CD4-positive, alpha-beta memory T cell (primary cell): ENCODE measurements at regions not wholly inside any gene's neighbourhood (a gene's known extent, or its start where the extent isn't known, plus 50 kb on each side); places are given as distances from the start of the nearest gene placed in this dataset.

Source experiments
- CTCF ChIA-PET: fragments of 350-600 bp; sonication (Branson Sonifier 250); formaldehyde crosslinking; loops from one replicate; lab custom pipeline; 2021; ENCODE audit warnings: inconsistent platforms; ENCODE audit not compliant: partially characterized antibody; lab: Charles Lee
- POLR2A ChIA-PET: fragments of 350-600 bp; sonication (Branson Sonifier 250); formaldehyde crosslinking; loops from one replicate; lab custom pipeline; 2021; ENCODE audit not compliant: partially characterized antibody; lab: Charles Lee
- DNase-seq, 5 donors: peaks; one replicate each; pipeline versions ENCODE4 v3.0.0 to v3.0.0-alpha.2; 2020 to 2022; ENCODE audit warnings: mixed read lengths in 1 of 5
- H3K27ac ChIP-seq: one replicate; pipeline ENCODE4 v1.7.0; 2013; ENCODE audit warnings: low read depth, low read length
- H3K27me3 ChIP-seq: 2 replicates; pipeline ENCODE4 v1.7.0; 2013; ENCODE audit warnings: mild to moderate bottlenecking, low read length, moderate library complexity; ENCODE audit not compliant: insufficient read depth
- H3K36me3 ChIP-seq: 2 replicates; pipeline ENCODE4 v1.7.0; 2013; ENCODE audit warnings: mild to moderate bottlenecking, low read length, moderate library complexity; ENCODE audit not compliant: insufficient read depth
- H3K4me1 ChIP-seq: 2 replicates; pipeline ENCODE4 v1.7.0; 2013; ENCODE audit warnings: mild to moderate bottlenecking, low read length, moderate library complexity; ENCODE audit not compliant: insufficient read depth
- H3K4me3 ChIP-seq, 2 donors: one replicate each; pipeline ENCODE4 v1.7.0; 2013; ENCODE audit warnings: low read length in 2 of 2, mild to moderate bottlenecking in 1 of 2
- H3K9me3 ChIP-seq, 2 donors: one replicate each; pipeline ENCODE4 v1.7.0; 2013; ENCODE audit warnings: low read length in 2 of 2, control low read depth in 1 of 2; ENCODE audit not compliant: control insufficient read depth in 1 of 2
- H3K27ac Mint-ChIP-seq, 7 donors: one replicate each; pipeline ENCODE4 v1.8.0; 2020 to 2021; ENCODE audit warnings: mixed read lengths in 7 of 7, mild to moderate bottlenecking in 6 of 7, inconsistent platforms in 3 of 7, moderate library complexity in 3 of 7
- H3K27me3 Mint-ChIP-seq, 2 donors: one replicate each; pipeline ENCODE4 v1.8.0; 2020 to 2021; ENCODE audit warnings: mixed read lengths in 2 of 2
- H3K36me3 Mint-ChIP-seq, 2 donors: one replicate each; pipeline ENCODE4 v1.8.0; 2020 to 2021; ENCODE audit warnings: mixed read lengths in 2 of 2, inconsistent platforms in 1 of 2, mild to moderate bottlenecking in 1 of 2
- H3K4me1 Mint-ChIP-seq, 4 donors: one replicate each; pipeline ENCODE4 v1.8.0; 2020 to 2021; ENCODE audit warnings: mixed read lengths in 4 of 4, mild to moderate bottlenecking in 1 of 4
- H3K4me3 Mint-ChIP-seq, 8 donors: one replicate each; pipeline ENCODE4 v1.8.0; 2020 to 2021; ENCODE audit warnings: mixed read lengths in 8 of 8, mild to moderate bottlenecking in 7 of 8, moderate library complexity in 6 of 8, inconsistent platforms in 3 of 8
- H3K9me3 Mint-ChIP-seq, 8 donors: one replicate each; pipeline ENCODE4 v1.8.0; 2020 to 2021; ENCODE audit warnings: mixed read lengths in 8 of 8, mild to moderate bottlenecking in 5 of 8, inconsistent platforms in 3 of 8, moderate library complexity in 1 of 8
- intact Hi-C: fragments of 100-400 bp; cut with micrococcal nuclease; formaldehyde crosslinking; loops from one replicate; pipeline ENCODE4 v1.15.1; 2023

- H3K27me3 ChIP-seq, result no peaks in the 10 kb centered on the region
- Mint-ChIP-seq H3K4me1 (peaks cover 0 to 9% (median 5%) of the 10 kb centered on the region in 4 donors), H3K27me3 (peaks cover 0 to 2% of the 10 kb centered on the region in 2 donors), H3K36me3 (no peaks in the 10 kb centered on the region), H3K27ac (no peak overlapping the region), H3K4me3 (no peak overlapping the region), H3K9me3 (no peaks in the 10 kb centered on the region)
- no peaks in the 10 kb centered on the region for H3K9me3 ChIP-seq
- no peaks in the 10 kb centered on the region for H3K4me1 ChIP-seq
- ChIA-PET POLR2A (no interaction called here), CTCF (interaction anchor here (1.0 to 6.0 kb wide), 3 partner anchors 39 to 1531 kb away, joined by 3 to 68 read pairs (median 9); no protein-coding TSS in a partner anchor)
- intact Hi-C loops, result loop anchor here (5.0 to 10.0 kb wide), 2 partner anchors 218 to 545 kb away; no protein-coding TSS in a partner anchor
- no peak overlapping the region for H3K27ac ChIP-seq
- H3K36me3 ChIP-seq, result no peaks in the 10 kb centered on the region
- no peak for DNase-seq
- no peak overlapping the region for H3K4me3 ChIP-seq
Measured at GRCh38 chr10:3236644-3237404, 64.2 kb upstream of the PITRM1 start.

GRCh38 chr10:3235996-3236510, 63.5 kb upstream of the PITRM1 start:
- Histone ChIP-seq H3K9me3 (no peaks in the 10 kb centered on the region), H3K27me3 (no peaks in the 10 kb centered on the region), H3K27ac (no peak overlapping the region), H3K36me3 (no peaks in the 10 kb centered on the region), H3K4me3 (no peak overlapping the region), H3K4me1 (no peaks in the 10 kb centered on the region)
- peaks cover 0 to 9% (median 5%) of the 10 kb centered on the region in 4 donors for H3K4me1 Mint-ChIP-seq
- ChIA-PET POLR2A (no interaction called here), CTCF (interaction anchor here (6.0 kb wide), 1 partner anchor 1421 kb away, joined by 68 read pairs; no protein-coding TSS in a partner anchor)
- H3K27ac Mint-ChIP-seq, result no peak overlapping the region
- H3K27me3 Mint-ChIP-seq, result peaks cover 0 to 2% of the 10 kb centered on the region in 2 donors
- H3K4me3 Mint-ChIP-seq, result no peak overlapping the region
- no peaks in the 10 kb centered on the region for H3K9me3 Mint-ChIP-seq
- H3K36me3 Mint-ChIP-seq, result no peaks in the 10 kb centered on the region
- intact Hi-C loops, result loop anchor here (5.0 to 10.0 kb wide), 2 partner anchors 219 to 546 kb away; no protein-coding TSS in a partner anchor
- DNase-seq, result no peak

DNA sequence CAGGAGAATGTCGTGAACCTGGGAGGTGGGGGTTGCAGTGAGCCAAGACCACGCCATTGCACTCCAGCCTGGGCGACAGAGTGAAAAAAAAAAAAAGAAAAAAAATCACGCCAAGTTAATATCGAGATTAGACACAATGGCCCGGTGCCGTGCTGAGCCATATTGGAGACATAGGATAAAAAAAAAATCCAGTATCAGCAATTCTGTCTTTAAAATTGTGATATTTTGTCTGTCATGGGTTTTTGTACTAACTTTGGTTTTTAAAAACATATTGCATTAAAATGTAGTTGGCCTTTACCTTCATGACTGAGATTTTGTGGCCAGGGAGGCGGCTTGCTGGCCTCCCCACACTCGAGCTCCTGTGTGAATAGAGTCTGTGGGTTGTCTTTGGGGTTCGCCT, 62.8 kb upstream of the PITRM1 start:
- H3K4me1 ChIP-seq, result no peaks in the 10 kb centered on the region
- no peak overlapping the region for H3K4me3 ChIP-seq
- intact Hi-C loops, result loop anchor here (5.0 to 10.0 kb wide), 2 partner anchors 219 to 547 kb away; no protein-coding TSS in a partner anchor
- no peaks in the 10 kb centered on the region for H3K27me3 ChIP-seq
- Mint-ChIP-seq H3K36me3 (no peaks in the 10 kb centered on the region), H3K4me1 (peaks cover 0 to 9% (median 5%) of the 10 kb centered on the region in 4 donors), H3K27ac (no peak overlapping the region), H3K4me3 (no peak overlapping the region), H3K9me3 (no peaks in the 10 kb centered on the region), H3K27me3 (peaks cover 0 to 2% of the 10 kb centered on the region in 2 donors)
- CTCF ChIA-PET, result no interaction called here
- DNase-seq, result no peak
- POLR2A ChIA-PET, result no interaction called here
- no peaks in the 10 kb centered on the region for H3K9me3 ChIP-seq
- no peaks in the 10 kb centered on the region for H3K36me3 ChIP-seq
- H3K27ac ChIP-seq, result no peak overlapping the region

DNA sequence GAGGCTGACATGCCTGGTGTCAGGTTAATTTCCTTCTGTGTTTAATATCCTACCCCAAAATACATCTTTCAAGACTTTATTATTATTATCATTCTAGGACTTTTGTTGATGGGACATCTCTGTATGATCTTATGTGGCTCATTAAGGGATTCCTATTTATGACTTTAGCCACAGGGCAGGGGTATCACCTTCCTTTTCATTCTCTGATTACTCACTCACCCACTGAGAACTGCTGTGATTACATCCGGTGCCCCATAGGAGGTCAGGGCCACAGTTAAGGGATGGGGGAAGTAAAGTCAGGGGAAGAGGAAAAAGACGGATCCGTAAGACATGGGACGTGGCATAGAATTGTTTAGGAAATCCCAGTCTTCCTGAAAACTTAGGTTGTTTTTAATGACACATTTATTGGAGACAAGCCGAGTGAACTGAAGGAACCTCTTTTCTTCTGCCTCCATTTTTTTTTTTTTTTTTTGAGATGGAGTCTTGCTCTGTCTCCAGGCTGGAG, 61.0 kb upstream of the PITRM1 start:
- CTCF ChIA-PET, result no interaction called here
- H3K9me3 Mint-ChIP-seq, result no peaks in the 10 kb centered on the region

GRCh38 chr10:3231951-3232730, 59.6 kb upstream of the PITRM1 start:
- H3K27ac Mint-ChIP-seq, result no peak overlapping the region
- Histone ChIP-seq H3K4me1 (peaks cover 19% of the 10 kb centered on the region), H3K9me3 (no peaks in the 10 kb centered on the region), H3K27ac (no peak overlapping the region), H3K36me3 (no peaks in the 10 kb centered on the region), H3K4me3 (no peak overlapping the region), H3K27me3 (no peaks in the 10 kb centered on the region)
- POLR2A ChIA-PET, result no interaction called here
- H3K9me3 Mint-ChIP-seq, result no peaks in the 10 kb centered on the region
- DNase-seq, result no peak
- CTCF ChIA-PET, result no interaction called here
- no peak overlapping the region for H3K4me3 Mint-ChIP-seq
- intact Hi-C loops, result loop anchor here (10.0 kb wide), 1 partner anchor 223 kb away; no protein-coding TSS in a partner anchor
- peaks cover 0 to 17% (median 15%) of the 10 kb centered on the region in 4 donors for H3K4me1 Mint-ChIP-seq
- H3K36me3 Mint-ChIP-seq, result no peaks in the 10 kb centered on the region
- peaks cover 0 to 2% of the 10 kb centered on the region in 2 donors for H3K27me3 Mint-ChIP-seq

More for the DNA sequence above, 61.0 kb upstream of the PITRM1 start:
- Histone ChIP-seq H3K36me3 (no peaks in the 10 kb centered on the region), H3K27me3 (no peaks in the 10 kb centered on the region), H3K27ac (no peak overlapping the region), H3K4me1 (peaks cover 6% of the 10 kb centered on the region), H3K9me3 (no peaks in the 10 kb centered on the region), H3K4me3 (no peak overlapping the region)
- Mint-ChIP-seq H3K27me3 (peaks cover 0 to 2% of the 10 kb centered on the region in 2 donors), H3K27ac (no peak overlapping the region), H3K4me1 (peaks cover 0 to 4% (median 3%) of the 10 kb centered on the region in 4 donors), H3K36me3 (no peaks in the 10 kb centered on the region), H3K4me3 (no peak overlapping the region)
- intact Hi-C loops, result loop anchor here (10.0 kb wide), 1 partner anchor 221 kb away; no protein-coding TSS in a partner anchor
- DNase-seq, result no peak
- POLR2A ChIA-PET, result no interaction called here

DNA sequence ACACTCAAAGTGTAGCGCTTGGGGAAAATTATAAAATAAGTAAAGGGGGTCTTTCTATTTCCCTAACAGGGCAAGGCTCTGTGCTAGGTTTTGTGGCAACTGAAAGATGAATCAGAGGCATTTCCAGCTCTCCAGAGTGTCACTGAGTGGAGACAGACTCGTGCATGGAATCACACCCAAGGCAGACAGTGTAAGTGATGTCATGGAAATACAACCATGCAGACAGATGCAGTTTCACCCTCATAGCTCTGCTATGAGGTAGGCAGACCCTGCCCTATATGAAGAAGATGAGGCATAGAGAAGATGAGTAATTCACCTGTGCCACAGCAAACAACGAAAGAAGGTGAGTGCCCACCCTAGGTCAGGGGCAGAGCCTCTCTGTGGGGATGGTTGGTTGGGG, 57.2 kb upstream of the PITRM1 start:
- Mint-ChIP-seq H3K9me3 (no peaks in the 10 kb centered on the region), H3K4me1 (peaks cover 0 to 20% (median 16%) of the 10 kb centered on the region in 4 donors), H3K27ac (no peak overlapping the region), H3K36me3 (no peaks in the 10 kb centered on the region), H3K27me3 (peaks cover 0 to 2% of the 10 kb centered on the region in 2 donors), H3K4me3 (no peak overlapping the region)
- ChIA-PET POLR2A (no interaction called here), CTCF (no interaction called here)
- intact Hi-C loops, result loop anchor here (5.0 to 10.0 kb wide), 2 partner anchors 225 to 717 kb away; no protein-coding TSS in a partner anchor
- no peak overlapping the region for H3K27ac ChIP-seq
- no peak for DNase-seq
- no peak overlapping the region for H3K4me3 ChIP-seq
- peaks cover 19% of the 10 kb centered on the region for H3K4me1 ChIP-seq
- H3K9me3 ChIP-seq, result no peaks in the 10 kb centered on the region
- H3K27me3 ChIP-seq, result no peaks in the 10 kb centered on the region
- no peaks in the 10 kb centered on the region for H3K36me3 ChIP-seq
